ENCODE measurements at regions not wholly inside any gene's neighbourhood (a gene's known extent, or its start where the extent isn't known, plus 50 kb on each side); places are given as distances from the start of the nearest gene placed in this dataset.
"Not testable (repeated sequence)": the region's sequence is repeated elsewhere in the genome, so short reads cannot be mapped to it uniquely, and the experiment has no call there.

DNA sequence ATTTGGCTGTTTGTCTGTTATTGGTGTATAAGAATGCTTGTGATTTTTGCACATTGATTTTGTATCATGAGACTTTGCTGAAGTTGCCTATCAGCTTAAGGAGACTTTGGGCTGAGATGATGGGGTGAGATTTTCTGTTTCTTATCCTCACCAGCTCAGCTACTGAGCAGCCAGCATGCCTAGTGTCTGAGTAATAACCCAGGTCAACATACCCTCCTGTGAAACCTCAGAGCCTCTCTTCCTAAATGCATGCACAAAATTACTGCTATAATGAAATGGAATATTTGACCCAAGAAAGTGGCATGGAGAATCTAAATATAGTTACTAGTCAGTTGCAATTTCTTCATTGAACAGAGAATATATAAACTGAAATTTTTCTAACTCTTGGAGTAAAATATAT lies 220.8 kb downstream of the MINAR1 start:
- DNase-seq (ENCODE audit: extremely low spot score, insufficient read length, low read depth); FAIRE-seq: not testable (repeated sequence)

DNA sequence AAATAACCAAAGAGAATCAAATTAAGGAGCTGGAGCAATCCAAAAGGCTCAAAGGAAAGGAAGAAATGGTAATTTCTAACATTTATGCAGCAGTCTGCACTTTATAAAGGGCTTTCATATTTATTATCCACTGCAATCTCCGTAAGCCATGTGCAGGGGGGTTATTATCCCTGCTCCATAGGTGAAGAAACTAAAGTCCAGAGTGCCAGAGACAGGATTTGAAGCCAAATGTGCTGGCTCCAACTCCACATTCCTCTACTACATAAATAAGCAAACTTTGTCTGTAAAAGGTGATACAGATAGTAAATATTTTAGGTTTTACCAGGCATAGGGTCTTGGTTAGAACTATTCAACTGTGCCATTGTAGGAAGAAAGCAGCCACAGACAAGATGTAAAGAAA lies 221.4 kb downstream of the MINAR1 start:
- FAIRE-seq (no peak), DNase-seq (ENCODE audit: extremely low spot score, insufficient read length, low read depth) (no peak)

DNA sequence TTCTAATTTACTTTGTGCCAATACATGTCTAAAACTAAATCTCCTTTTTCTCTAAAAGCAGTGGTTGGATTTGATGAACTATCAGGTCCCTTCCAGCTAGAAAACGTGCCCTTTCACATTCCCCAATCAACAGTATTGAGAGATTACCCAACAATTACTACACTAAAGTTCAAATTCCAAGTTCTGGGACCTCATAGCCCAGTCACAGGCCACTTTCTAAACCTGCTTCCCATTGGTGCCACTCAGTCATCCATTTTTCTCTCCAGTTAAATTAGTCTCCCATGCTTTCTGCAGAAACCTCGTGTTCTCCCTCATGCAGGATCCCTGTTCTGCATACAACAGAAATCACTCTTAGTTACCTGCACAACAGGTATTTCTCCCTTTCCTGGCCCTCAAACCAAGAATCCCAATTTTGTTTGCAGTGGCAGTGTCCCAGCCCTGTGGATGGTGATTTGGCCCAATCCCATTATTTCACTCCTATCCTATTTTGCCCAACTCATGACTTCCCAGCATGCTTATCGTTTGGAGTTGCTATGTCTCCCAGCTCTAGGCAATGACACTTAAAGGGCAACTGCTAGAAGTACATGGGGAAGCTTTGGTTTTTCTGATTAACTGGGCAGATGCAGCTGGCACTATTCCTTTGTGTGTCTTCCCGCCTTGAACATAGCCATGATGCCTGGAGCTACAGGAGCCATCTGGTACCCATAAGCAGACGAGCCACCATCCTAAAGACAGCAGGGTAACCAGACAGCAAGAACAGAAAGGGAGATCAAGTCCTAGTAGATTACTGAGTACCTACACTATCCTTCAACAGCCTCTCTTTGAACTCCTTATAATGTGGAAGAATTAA lies 224.2 kb downstream of the MINAR1 start:
- FAIRE-seq (no peak), DNase-seq (ENCODE audit: extremely low spot score, insufficient read length, low read depth) (no peak)

DNA sequence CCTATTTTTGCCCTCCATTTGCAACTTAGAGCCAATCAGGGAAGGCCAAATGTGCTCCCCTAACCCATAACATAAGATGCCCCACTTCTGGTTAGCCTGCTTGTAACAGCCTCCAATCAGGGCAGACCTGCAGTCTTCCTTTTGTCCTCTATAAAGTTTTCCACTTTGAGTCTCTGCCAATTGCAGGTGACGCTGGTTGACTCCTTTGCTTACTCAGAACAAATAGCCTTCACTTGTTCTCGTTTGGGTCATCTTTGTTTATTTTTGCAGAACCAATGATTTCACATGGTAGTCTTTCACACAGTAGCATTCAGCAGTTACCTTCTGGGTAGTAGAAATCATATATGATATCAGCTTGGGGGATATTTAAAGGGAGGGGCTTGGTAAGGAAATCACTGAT lies 225.6 kb downstream of the MINAR1 start:
- DNase-seq (ENCODE audit: extremely low spot score, insufficient read length, low read depth): no peak

DNA sequence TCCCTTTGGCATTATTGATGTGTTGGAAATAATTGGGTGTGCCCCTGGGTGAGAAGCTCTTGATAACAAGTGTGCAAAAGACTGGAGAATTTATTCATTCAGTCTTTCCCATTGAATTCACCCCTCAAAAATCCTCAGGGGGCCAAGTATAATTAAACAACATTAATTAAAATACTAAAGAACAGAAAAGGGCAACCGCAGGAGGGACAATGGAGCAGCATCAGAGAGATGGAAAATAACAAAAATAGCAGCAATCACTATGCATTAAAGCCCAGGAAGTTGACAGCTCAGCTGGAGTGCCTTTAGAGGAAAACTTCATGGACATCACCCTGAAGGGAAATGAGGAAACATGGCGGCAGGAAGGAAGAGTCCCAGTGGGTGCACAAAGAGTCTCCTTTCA lies 227.6 kb downstream of the MINAR1 start:
- DNase-seq (ENCODE audit: extremely low spot score, insufficient read length, low read depth) (no peak), FAIRE-seq (no peak)

More for the DNA sequence above, 225.6 kb downstream of the MINAR1 start:
- FAIRE-seq: no peak

DNA sequence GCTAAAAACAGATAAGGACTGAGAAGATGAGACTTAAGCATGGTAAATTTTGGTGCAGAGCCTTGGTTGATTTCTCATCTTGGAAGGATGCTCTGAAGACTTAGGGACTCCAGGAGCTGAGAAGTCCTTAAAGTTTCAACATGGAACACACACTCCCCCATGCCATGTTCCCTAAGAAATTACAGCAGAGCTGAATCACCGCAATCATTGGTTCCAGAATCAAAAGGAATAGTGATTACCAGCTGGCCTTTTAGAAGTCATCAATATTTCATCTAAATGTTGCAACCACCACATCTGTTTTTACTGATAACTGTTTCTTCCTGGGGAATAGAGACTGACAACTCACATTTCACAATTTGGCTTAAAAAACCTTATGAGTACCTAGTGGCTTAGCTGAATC lies 229.3 kb downstream of the MINAR1 start:
- FAIRE-seq: no peak
- DNase-seq (ENCODE audit: extremely low spot score, insufficient read length, low read depth): no peak

DNA sequence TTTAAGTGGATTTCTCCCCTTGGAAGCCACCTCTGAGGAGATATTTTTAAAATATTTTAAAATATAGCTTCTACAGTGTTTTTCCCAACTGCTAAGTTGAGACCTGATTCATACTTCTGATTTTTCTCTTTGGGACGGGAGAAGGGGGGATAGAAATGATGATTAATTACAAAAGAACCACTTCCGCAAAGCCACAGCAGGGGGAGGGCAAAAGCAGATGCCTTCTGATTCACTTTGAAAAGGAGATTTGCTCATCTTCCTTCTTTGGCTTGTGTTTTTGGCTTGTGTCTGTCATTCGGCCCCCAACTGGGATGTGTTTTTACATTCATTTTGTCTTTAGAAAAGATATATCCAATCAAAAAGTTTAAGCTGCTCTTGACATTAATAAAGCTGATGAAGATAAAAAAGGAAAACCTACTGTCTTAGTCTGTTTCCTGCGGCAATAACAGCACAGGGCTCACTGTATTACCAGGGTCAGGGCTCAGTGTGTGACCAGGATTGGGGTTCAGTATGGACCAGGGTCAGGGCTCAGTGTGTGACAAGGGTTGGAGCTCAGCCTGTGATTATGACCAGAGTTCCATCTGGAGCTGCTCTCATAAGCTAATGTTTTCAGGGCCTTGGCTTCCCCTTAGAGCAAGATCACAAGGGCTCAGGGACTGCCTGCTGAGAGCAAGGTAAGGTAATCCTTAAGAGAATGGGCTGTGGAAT lies 223.2 kb downstream of the MTHFS start:
- DNase-seq (ENCODE audit: extremely low spot score, insufficient read length, low read depth) (peak; percentile 15), FAIRE-seq (peak; percentile 78)

DNA sequence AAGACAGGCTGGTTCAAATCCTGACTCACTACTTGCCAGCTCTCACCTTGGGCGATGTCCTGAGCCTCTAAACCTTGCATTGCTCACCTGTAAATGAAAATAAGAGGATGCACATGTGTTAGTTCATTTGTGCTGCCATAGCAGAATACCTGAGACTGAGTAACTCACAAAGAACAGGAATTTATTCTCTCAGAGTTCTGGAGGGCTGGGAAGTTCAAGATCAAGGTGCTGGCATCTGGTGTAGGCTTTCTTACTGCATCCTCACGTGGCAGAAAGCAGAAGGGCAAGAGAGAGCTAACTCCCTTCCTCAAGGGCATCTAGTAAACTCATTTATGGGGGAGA lies 222.7 kb downstream of the MTHFS start:
- DNase-seq (ENCODE audit: extremely low spot score, insufficient read length, low read depth) (no peak), FAIRE-seq (no peak)

DNA sequence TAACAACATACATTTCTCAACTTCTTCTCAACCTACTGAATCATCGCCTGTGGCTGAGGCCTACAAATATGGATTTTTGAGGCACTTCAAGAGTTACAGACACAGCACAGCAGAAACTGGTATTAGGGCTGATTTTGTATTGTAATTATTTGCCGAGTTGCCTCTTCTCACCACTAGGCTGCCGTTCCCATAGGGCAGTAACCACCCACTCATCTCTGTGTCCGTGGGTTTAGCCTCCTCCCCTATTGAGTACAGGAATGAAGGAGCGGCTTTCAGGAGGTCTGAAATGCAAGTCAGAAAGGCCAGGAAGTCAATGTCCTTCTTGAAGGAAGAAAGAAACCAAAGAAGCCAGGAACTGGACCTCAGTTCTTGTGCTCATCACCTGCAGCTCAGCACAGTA lies 220.8 kb downstream of the MTHFS start:
- no peak for FAIRE-seq
- no peak for DNase-seq (ENCODE audit: extremely low spot score, insufficient read length, low read depth)

DNA sequence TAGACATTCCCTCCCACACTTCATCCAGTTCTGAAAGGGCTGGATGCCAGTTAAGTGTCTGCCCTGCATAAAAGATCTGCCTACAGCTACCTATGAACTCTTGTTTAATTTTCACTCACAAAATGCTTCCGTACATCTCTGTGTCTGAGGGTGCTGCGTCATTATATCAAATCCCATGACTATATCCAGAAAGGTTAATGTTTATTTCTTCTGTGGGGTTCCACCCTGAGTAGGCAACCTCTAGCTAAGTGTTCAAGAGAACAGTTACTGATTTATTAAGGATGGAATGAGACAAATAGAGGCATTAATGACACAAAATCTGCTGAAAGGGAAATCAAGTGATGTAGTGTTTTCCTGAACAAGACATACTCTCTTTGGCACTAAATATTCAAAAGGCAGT lies 220.2 kb downstream of the MTHFS start:
- FAIRE-seq: no peak

DNA sequence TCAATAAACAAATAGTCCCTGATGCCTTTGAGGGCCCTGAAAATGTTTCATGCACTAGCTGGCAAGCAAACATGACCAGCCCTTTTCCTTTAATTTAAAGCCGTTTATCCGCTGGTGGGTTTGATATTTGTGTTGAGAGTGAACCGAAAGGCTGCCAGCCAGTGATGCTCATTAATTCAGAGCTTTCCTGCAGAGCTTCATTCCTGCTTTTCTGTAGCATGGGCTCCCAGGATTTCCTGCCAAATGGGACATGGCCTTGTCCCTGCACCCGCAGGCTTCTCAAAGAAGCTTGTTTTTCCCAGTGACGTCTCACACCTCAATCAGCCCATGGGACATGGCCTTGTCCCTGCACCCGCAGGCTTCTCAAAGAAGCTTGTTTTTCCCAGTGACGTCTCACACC lies 219.6 kb downstream of the MTHFS start:
- DNase-seq (ENCODE audit: extremely low spot score, insufficient read length, low read depth) (no peak), FAIRE-seq (no peak)

More for the DNA sequence above, 220.2 kb downstream of the MTHFS start:
- no peak for DNase-seq (ENCODE audit: extremely low spot score, insufficient read length, low read depth)

DNA sequence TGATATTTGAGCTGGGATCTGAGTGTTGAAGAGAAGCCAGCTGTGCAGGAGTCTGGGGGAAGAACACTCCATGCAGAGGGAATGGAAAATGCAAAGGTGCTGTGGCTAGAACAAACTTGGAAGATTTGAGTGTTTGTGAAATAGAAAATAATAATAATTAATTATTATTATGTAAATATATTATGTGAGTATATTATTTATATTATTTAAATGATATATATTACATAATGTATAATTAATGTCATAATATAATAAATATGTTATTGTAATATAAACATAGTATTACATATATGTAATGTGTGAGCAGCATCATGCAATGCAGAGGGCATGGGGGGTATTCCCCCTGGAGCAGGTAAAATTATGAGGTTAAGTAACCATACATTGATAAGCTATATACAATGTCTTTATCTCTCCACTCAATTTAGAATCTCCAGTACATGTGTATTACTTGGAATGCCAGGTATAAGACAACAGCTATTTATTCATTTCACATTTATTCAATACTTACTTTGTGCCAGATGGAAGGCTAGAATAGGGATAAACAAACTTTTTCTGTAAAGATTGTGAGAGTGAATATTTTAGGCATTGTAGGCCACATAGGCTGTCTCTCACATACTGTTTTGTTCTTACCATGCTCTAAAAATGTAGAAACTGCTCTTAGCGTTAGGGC lies 218.6 kb downstream of the MTHFS start:
- FAIRE-seq (no peak), DNase-seq (ENCODE audit: extremely low spot score, insufficient read length, low read depth) (no peak)

DNA sequence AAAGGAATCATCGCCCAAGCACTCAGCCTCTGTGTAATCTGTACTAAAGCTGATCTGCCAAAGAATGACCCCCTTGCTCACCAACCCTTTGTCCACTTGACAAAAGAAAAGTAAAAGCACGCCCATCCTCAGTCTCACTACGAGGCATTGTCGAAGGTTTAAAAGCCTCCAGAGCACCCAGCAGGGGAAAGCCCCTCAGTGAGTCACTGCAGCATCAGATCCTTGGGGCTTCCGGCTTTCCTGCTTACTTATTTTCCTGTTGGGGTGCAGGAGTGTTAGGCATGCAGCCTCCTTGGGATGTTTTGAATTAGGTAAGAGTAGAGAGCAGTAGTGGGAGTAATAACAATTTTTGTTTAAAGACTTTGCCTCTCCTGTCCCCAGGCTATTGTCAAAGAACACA lies 216.1 kb downstream of the MTHFS start:
- FAIRE-seq: no peak
- no peak for DNase-seq (ENCODE audit: extremely low spot score, insufficient read length, low read depth)

DNA sequence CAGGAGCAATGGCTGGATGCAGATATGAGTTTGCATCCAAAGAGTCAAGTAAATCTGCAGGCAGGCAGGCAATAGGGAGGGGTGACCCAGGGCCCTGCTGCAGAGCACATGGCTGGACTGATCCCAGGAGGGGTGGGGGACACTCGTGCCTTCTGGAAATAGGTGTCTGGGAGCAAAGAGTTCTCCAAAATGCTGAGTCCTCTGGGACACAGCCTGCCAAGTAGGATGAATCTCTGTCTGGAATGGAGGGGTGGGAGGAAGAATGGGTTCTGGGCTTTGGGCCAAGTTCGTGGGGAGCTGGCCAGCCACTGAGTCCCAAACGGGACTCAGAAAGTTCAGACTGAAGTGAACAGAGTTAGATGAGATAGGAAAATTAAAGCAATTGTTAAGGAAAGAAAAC lies 214.5 kb downstream of the MTHFS start:
- no peak for DNase-seq (ENCODE audit: extremely low spot score, insufficient read length, low read depth)
- no peak for FAIRE-seq

DNA sequence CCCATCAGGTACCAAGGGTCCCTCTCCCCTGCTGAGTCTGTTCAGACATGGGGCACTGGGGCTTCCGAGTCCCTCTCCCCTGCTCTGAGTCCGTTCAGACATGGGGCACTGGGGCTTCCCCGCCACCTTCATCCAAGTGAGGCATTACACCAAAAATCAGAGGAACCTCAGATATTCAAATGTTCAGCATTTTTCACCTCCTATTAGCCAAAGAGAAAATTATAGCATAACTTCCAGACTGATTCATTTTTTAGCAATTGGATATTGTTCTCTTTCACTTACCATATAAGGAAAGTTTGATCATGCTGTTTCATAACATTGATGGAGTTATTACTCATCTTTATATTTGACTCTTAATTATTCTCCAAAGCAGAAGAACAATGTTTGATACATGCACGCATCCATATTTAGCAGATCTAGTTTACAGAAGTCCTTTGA lies 213.9 kb downstream of the MTHFS start:
- DNase-seq (ENCODE audit: extremely low spot score, insufficient read length, low read depth) (no peak), FAIRE-seq (no peak)

DNA sequence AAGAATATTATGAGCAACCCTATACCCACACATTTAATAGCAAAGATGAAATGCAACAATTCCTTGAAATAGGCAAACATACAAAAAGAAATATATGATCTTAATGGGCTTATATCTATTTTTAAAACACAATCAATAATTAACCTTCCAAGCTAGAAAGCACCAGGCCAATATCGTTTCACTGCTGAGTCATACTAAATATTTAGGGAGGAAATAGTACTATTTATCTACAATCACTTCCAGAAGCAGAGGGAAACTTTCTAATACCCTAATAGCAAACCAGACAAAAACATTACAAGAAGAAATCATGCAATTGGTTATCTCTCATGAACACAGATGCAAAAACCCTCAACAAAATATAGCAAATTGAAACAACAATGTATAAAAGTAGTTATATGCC lies 207.8 kb downstream of the MTHFS start:
- no peak for DNase-seq (ENCODE audit: extremely low spot score, insufficient read length, low read depth)
- FAIRE-seq: no peak

DNA sequence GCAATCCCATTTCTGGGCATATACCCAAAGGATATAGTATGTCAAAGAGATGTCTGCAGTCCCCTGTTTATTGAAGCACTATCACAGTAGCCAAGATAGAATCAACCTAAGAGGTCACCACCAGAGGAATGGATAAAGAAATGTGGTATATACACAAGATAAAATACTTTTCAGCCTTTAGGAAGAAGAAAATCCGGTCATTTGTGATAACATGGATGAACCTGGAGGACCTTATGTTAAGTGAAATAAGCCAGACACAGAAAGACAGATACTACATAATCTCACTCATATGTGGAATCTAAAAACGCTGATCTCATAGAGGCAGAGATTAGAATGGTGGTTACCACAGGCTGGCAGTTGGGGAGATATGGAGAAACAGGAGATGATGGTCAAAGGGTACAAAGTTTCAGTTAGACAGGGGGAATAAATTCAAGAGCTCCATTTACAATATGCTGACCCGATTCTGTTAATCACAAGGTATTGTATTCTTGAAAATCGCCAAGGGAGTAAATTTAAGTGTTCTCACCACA lies 195.8 kb downstream of the MTHFS start:
- DNase-seq (ENCODE audit: extremely low spot score, insufficient read length, low read depth) (no peak), FAIRE-seq (no peak)

DNA sequence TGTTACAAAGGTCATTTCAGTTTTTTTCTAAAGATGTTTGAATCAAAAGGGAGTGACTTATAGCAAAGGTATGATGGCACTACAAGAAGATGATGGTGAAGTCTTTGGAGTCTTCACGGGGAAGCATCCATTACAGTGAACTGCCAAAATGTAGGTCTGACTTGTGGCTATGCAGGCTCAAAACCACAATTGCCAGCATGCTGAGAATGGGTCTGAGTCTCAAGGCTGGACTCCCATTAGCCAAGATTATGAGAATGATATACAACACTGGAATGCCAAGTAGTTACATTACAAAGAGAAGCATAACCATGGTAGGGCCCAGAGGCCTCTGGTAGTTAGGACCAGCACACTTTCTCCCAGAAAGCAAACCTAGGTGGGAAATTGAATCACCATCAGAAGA lies 194.2 kb downstream of the MTHFS start:
- FAIRE-seq: no peak
- no peak for DNase-seq (ENCODE audit: extremely low spot score, insufficient read length, low read depth)

DNA sequence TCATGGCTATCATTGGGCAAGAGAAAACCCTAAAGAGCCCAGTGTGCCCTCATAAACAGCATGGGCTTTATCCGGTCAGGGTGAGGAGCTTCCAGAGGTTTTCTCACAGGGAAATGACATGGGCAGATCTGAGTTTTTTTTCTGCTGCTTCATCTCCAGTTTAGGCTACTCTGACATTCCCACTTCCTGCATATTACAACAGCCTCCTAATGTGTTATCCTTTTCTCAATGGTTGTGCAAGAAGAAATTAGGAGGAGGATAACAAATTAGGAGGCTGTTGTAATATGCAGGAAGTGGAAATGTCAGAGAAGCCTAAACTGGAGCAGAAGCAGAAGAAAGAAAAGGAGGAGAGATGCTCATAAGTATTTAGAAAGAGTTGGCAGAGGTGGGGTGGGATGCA lies 175.6 kb downstream of the MTHFS start:
- FAIRE-seq (no peak), DNase-seq (ENCODE audit: extremely low spot score, insufficient read length, low read depth) (no peak)

DNA sequence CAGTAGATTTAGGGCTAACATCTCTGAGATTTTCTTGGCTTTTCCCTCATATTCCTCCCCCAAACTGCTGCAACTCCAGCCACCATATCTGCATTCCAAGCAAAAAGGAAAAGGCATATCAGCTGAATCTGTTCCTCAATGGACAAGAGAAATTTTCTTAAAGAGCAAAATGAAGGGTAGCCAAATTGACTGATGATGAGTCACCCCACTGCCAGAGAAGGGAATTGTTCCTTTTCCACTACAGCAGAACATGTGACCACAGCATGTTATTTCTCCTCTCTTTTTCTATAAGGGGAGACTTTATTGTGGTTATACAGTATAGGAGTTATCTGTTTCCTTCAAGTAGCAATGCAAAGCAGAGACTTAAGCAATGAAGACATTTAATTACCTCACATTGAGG lies 172.5 kb downstream of the MTHFS start:
- FAIRE-seq: no peak
- no peak for DNase-seq (ENCODE audit: extremely low spot score, insufficient read length, low read depth)

DNA sequence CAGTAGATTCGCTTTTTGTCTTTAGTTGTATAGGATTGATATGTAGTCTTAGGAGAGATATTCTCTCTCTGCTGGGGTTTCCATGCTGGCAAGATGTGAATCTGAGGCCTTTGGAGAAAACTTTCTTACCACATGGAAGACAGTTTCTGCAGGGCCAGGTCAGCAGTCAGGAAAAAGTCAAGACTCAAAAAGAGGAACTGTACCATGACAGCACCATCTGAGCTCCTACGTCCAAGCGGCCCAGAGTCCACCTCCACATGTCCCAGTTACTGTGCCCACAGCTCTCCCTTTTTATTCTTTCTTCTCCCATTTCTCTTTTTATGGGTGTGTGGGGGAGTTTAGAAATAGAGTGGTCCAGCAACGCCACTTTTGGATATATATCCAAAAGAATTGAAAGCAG lies 172.0 kb downstream of the MTHFS start:
- DNase-seq (ENCODE audit: extremely low spot score, insufficient read length, low read depth): no peak
- no peak for FAIRE-seq

Data from GM18507 (cell line).